GM20000 (cell line): ENCODE measurements at regions not wholly inside any gene's neighbourhood (a gene's known extent, or its start where the extent isn't known, plus 50 kb on each side); places are given as distances from the start of the nearest gene placed in this dataset.

ENCODE experiments used
- DNase-seq: peaks from one replicate; pipeline ENCODE4 v3.0.0; 2012; ENCODE audit warnings: low spot score
- TF ChIP-seq, protein P1 (sequence below): IDR thresholded peaks from 2 replicates; pipeline ENCODE4 v1.5.1; 2012; ENCODE audit warnings: mild to moderate bottlenecking, control low read depth; ENCODE audit errors: extremely low read depth, missing control alignments

DNA sequence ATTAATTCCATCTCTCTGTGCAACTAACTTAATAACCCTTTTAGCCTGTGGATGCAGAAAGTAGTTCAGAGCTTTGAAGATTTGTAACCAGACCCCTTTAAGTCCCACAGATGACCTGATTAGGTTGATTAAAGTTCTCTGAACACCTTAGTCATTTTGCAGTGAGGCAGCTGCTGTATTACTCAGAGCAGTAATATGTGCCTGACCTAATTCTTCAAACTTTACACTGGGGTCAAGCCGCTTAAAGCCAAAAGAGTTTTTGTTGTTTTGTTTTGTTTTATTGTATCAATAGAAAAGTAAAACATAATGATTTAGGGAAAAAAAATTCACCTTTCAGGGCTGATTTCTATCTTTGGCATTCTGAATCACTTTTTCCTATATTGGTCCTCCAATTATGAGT lies 78.6 kb upstream of the PLEKHG7 start:
- TF ChIP-seq, protein P1, sequence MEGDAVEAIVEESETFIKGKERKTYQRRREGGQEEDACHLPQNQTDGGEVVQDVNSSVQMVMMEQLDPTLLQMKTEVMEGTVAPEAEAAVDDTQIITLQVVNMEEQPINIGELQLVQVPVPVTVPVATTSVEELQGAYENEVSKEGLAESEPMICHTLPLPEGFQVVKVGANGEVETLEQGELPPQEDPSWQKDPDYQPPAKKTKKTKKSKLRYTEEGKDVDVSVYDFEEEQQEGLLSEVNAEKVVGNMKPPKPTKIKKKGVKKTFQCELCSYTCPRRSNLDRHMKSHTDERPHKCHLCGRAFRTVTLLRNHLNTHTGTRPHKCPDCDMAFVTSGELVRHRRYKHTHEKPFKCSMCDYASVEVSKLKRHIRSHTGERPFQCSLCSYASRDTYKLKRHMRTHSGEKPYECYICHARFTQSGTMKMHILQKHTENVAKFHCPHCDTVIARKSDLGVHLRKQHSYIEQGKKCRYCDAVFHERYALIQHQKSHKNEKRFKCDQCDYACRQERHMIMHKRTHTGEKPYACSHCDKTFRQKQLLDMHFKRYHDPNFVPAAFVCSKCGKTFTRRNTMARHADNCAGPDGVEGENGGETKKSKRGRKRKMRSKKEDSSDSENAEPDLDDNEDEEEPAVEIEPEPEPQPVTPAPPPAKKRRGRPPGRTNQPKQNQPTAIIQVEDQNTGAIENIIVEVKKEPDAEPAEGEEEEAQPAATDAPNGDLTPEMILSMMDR: no peak

DNA sequence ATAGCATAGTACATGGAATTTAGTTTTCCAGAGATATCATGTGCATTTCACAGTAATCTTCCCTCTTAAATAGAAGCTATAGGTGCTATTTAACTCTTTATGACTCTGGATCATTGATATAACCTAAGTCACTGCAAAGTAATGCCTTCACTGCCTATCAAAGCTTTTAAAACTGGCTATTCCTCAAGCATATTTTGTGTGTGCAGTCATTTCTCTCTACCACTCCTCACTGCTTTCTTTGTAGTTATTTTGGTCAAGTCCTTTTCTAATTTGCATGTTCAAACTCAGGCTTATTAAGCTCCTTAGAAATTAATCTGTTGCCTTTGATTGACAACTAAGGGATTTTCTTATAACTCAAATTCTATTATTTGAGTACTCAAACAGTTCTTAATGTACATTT lies 79.4 kb upstream of the PLEKHG7 start:
- no peak for DNase-seq
- TF ChIP-seq, protein P1: no peak

More for the DNA sequence above, 78.6 kb upstream of the PLEKHG7 start:
- DNase-seq: no peak

GRCh38 chr12:92621833-92622232 lies 81.0 kb upstream of the PLEKHG7 start:
- no peak for DNase-seq
- TF ChIP-seq, protein P1: no peak

DNA sequence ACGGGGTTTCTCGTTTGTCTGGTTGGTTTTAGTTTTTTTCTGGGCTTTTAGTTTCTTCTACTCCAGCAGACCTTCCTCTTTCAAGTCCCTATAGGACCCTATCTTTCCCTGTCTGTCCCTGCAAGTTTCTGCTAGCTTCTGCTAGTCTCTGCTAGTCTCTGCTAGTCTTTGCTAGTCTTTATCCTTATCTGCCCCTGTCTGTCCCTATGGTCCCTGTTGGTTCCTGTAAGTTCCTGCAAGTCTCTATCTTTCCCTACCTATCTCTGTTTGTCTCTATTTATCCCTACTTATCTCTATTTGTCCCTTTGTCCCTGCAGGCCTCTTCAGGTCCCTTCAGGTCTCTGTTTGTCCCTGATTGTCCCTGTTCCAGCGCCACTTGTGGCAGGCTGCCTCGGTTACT lies 81.5 kb upstream of the PLEKHG7 start:
- TF ChIP-seq, protein P1: no peak
- no peak for DNase-seq

- TF ChIP-seq, protein P1: no peak
- DNase-seq: no peak
These were observed 82.8 kb upstream of the PLEKHG7 start for GRCh38 chr12:92619730-92620684.

DNA sequence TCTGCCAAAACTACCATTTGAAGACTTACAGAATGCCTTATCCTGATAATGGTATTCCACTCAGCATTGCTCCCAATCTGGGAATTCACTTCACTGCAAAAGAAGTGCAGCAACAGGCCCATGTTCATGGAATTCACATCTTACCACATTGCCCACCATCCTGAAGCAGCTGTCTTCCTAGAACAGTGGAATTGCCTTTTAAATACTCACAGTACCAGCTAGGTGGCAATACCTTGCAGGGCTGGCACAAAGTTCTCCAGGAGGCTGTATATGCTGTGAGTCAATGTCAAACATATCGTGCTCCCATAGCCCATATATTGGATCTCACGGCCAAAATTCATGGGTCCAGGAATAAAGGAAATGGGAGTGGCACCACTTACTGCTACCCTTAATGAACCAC lies 83.8 kb upstream of the PLEKHG7 start:
- TF ChIP-seq, protein P1: no peak
- DNase-seq: no peak

GRCh38 chr12:92615703-92616102 lies 87.1 kb upstream of the PLEKHG7 start:
- TF ChIP-seq, protein P1: no peak
- no peak for DNase-seq
